ENCODE measurements at regions not wholly inside any gene's neighbourhood (a gene's known extent, or its start where the extent isn't known, plus 50 kb on each side); places are given as distances from the start of the nearest gene placed in this dataset.

DNA sequence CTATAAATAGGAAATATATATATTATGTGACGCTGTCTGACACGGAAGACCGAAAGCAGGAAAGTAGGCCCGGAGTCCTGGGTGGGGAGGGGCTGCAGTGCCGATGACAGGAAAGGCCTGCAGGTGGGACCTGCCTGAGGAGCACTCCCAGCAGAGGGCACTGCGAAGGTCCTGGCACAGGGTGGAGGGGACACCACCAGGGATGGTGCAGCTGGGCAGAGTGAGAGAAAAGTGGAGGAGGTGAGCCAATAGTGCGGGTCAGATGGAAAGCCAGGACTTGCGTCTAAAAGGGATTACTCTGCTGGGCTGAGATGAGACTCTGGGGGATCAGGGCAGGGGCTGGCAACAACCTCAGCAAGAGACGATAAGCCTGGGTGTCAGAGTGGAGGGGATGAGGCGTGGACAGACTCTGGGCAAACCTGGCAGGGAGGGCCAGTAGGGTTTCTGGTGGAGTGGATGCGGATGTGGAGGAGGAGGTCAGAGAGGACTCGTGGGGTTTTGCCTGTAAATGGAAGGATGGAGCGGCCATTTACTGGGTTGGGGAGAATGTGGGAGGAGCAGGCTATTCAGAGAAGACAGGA is 118.2 kb upstream of the ZNF746 start (continued):
- TF ChIP-seq SP1 (CRISPR knock-in tag; conservative IDR thresholded peaks at IDR 0.05) = no peak
- no peak for TF ChIP-seq TEAD1 (CRISPR knock-in tag; IDR thresholded peaks at IDR 0.05)
- no peak for TF ChIP-seq FOXP4 (CRISPR knock-in tag; IDR thresholded peaks at IDR 0.05)

DNA sequence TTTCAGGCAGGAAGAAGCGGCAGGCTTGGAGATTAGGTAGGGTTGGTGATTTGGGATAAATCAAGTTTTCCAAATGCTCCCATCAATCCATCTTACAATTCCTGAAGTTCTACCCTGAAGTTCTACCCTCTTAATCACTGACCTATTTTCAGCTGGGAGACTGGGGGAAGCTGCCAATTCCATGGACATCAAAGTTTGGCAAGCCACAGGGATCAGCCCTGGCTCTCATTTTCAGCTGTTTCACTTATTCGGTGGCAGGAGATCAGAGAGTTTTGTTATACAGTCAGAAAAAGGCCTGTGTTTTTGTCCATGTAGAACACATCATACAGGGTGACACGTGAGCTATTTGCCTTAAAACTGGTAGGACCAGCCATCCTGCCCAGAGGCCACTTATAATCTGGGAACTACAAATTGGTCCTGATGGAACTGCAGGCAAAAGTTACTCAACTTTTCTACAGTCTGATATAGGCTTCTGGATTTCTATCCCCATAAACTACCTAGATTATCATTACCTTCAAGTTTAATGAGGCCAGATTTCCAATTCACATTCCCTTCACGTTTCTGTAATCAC is 112.9 kb upstream of the ZNF746 start:
- Mint-ChIP-seq H3K27me3 (ENCODE audit: low read depth) (no peaks in the 10 kb centered on the region), H3K27ac (no peak overlapping the region), H3K36me3 (peaks cover 47% of the 10 kb centered on the region), H3K4me3 (no peak overlapping the region), H3K4me1 (no peaks in the 10 kb centered on the region), H3K9me3 (no peaks in the 10 kb centered on the region)
- CTCF ChIA-PET = no interaction called here
- TF ChIP-seq MYBL2 (CRISPR knock-in tag; IDR thresholded peaks at IDR 0.05) (no peak), HMGA2 (CRISPR knock-in tag; IDR thresholded peaks at IDR 0.05) (no peak), ZNF416 (CRISPR knock-in tag; IDR thresholded peaks at IDR 0.05) (no peak), PRRX2 (CRISPR knock-in tag; IDR thresholded peaks at IDR 0.05) (no peak), ZNF425 (CRISPR knock-in tag; conservative IDR thresholded peaks at IDR 0.05) (no peak), FOXK1 (CRISPR knock-in tag; IDR thresholded peaks at IDR 0.05) (no peak)
- TF ChIP-seq, protein P1, sequence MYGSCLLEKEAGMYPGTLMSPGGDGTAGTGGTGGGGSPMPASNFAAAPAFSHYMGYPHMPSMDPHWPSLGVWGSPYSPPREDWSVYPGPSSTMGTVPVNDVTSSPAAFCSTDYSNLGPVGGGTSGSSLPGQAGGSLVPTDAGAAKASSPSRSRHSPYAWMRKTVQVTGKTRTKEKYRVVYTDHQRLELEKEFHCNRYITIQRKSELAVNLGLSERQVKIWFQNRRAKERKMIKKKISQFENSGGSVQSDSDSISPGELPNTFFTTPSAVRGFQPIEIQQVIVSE (CRISPR knock-in tag; IDR thresholded peaks at IDR 0.05; ENCODE audit: borderline replicate concordance) = no peak
- TF ChIP-seq, protein P2, sequence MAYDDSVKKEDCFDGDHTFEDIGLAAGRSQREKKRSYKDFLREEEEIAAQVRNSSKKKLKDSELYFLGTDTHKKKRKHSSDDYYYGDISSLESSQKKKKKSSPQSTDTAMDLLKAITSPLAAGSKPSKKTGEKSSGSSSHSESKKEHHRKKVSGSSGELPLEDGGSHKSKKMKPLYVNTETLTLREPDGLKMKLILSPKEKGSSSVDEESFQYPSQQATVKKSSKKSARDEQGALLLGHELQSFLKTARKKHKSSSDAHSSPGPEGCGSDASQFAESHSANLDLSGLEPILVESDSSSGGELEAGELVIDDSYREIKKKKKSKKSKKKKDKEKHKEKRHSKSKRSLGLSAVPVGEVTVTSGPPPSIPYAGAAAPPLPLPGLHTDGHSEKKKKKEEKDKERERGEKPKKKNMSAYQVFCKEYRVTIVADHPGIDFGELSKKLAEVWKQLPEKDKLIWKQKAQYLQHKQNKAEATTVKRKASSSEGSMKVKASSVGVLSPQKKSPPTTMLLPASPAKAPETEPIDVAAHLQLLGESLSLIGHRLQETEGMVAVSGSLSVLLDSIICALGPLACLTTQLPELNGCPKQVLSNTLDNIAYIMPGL (CRISPR knock-in tag; IDR thresholded peaks at IDR 0.05) = no peak
- DNase-seq (ENCODE audit: low spot score) (no peak), ATAC-seq (no peak)
- POLR2A ChIA-PET = no interaction called here

DNA sequence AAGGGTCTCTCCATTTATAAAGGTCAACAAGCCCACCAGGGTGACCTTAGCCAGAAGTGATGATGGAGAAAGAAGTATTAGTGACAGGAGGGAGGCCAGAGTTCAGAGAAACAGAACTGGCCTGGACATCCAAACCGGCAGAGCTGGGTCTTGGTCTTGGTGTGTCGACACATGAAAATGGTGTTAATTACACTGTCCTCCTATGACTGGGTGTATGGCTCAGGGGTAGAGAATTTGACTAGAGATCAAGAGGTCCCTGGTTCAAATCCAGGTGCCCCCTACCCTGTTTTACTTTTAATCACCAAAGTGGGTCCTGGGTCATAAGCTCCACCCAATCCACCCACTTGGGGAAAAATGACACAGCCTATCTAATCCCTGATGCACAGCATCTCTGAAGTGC is 110.6 kb upstream of the ZNF746 start:
- no peak overlapping the region for H3K4me3 Mint-ChIP-seq
- no peaks in the 10 kb centered on the region for H3K9me3 Mint-ChIP-seq
- ATAC-seq (no peak), DNase-seq (ENCODE audit: low spot score) (no peak)
- POLR2A ChIA-PET = interaction anchor here (0.5 kb wide), 1 partner anchor 168 kb away, joined by 4 read pairs; no protein-coding TSS in a partner anchor
- no peak overlapping the region for H3K27ac Mint-ChIP-seq
- CTCF ChIA-PET = interaction anchor here (1.2 to 1.6 kb wide), 2 partner anchors 17 to 18 kb away, joined by 3 to 5 read pairs; no protein-coding TSS in a partner anchor
- no peaks in the 10 kb centered on the region for H3K27me3 Mint-ChIP-seq (ENCODE audit: low read depth)
- no peaks in the 10 kb centered on the region for H3K4me1 Mint-ChIP-seq
- H3K36me3 Mint-ChIP-seq = peaks cover 31% of the 10 kb centered on the region
- no peak for TF ChIP-seq E2F1 (CRISPR knock-in tag; IDR thresholded peaks at IDR 0.05)
- no peak for TF ChIP-seq NR1H2 (CRISPR knock-in tag; IDR thresholded peaks at IDR 0.05)
- TF ChIP-seq FOXK1 (CRISPR knock-in tag; IDR thresholded peaks at IDR 0.05) = no peak
- TF ChIP-seq, protein P3, sequence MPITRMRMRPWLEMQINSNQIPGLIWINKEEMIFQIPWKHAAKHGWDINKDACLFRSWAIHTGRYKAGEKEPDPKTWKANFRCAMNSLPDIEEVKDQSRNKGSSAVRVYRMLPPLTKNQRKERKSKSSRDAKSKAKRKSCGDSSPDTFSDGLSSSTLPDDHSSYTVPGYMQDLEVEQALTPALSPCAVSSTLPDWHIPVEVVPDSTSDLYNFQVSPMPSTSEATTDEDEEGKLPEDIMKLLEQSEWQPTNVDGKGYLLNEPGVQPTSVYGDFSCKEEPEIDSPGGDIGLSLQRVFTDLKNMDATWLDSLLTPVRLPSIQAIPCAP (CRISPR knock-in tag; IDR thresholded peaks at IDR 0.05) = no peak
- no peak for TF ChIP-seq ZNF121 (CRISPR knock-in tag; IDR thresholded peaks at IDR 0.05)
- TF ChIP-seq ESRRA (CRISPR knock-in tag; IDR thresholded peaks at IDR 0.05; ENCODE audit: borderline replicate concordance) = no peak
- no peak for TF ChIP-seq JUN (CRISPR knock-in tag; IDR thresholded peaks at IDR 0.05)
- no peak for TF ChIP-seq ZNF671 (CRISPR knock-in tag; IDR thresholded peaks at IDR 0.05)
- no peak for TF ChIP-seq CREB1 (CRISPR knock-in tag; IDR thresholded peaks at IDR 0.05)
- no peak for TF ChIP-seq CREM (CRISPR knock-in tag; IDR thresholded peaks at IDR 0.05)
- TF ChIP-seq IRF2 (CRISPR knock-in tag; IDR thresholded peaks at IDR 0.05; ENCODE audit: borderline replicate concordance, low read depth) = no peak
- TF ChIP-seq, protein P4, sequence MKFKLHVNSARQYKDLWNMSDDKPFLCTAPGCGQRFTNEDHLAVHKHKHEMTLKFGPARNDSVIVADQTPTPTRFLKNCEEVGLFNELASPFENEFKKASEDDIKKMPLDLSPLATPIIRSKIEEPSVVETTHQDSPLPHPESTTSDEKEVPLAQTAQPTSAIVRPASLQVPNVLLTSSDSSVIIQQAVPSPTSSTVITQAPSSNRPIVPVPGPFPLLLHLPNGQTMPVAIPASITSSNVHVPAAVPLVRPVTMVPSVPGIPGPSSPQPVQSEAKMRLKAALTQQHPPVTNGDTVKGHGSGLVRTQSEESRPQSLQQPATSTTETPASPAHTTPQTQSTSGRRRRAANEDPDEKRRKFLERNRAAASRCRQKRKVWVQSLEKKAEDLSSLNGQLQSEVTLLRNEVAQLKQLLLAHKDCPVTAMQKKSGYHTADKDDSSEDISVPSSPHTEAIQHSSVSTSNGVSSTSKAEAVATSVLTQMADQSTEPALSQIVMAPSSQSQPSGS (CRISPR knock-in tag; IDR thresholded peaks at IDR 0.05; ENCODE audit: borderline replicate concordance, low read depth) = no peak
- no peak for TF ChIP-seq USF1 (CRISPR knock-in tag; IDR thresholded peaks at IDR 0.05)
